Neural cell (in vitro differentiated cells): ENCODE measurements at regions not wholly inside any gene's neighbourhood (a gene's known extent, or its start where the extent isn't known, plus 50 kb on each side); places are given as distances from the start of the nearest gene placed in this dataset.

ENCODE experiments used
- H2AFZ ChIP-seq: fragments of 200-600, 300-800 bp; sonication (generic), shearing (Covaris generic); 2 replicates; pipeline ENCODE4 v1.6.0; 2014; ENCODE audit warnings: low read depth, mild to moderate bottlenecking, antibody characterized with exemption, low read length, moderate library complexity
- H3F3A ChIP-seq: fragments of 200-600 bp; shearing (Covaris generic); 2 replicates; pipeline ENCODE4 v1.6.1; 2016; ENCODE audit warnings: mild to moderate bottlenecking, moderate library complexity, mixed read lengths, antibody characterized with exemption, low read length; ENCODE audit not compliant: insufficient read depth, poor library complexity, severe bottlenecking
- H3K27ac ChIP-seq: fragments of 200-600, 300-800 bp; sonication (generic), shearing (Covaris generic); 2 replicates; pipeline ENCODE4 v1.5.1; 2014; ENCODE audit warnings: mild to moderate bottlenecking, low read length, moderate library complexity
- H3K27me3 ChIP-seq: fragments of 300-800, 200-600 bp; sonication (generic), shearing (Covaris generic); 2 replicates; pipeline ENCODE4 v1.6.0; 2014; ENCODE audit warnings: mild to moderate bottlenecking, low read depth, low read length, moderate library complexity; ENCODE audit not compliant: insufficient read depth
- H3K36me3 ChIP-seq: fragments of 300-800, 200-600 bp; sonication (generic), shearing (Covaris generic); 2 replicates; pipeline ENCODE4 v1.5.1; 2014; ENCODE audit warnings: mild to moderate bottlenecking, antibody characterized with exemption, low read length, moderate library complexity; ENCODE audit not compliant: insufficient read depth
- H3K4me2 ChIP-seq: fragments of 300-800, 200-600 bp; sonication (generic), shearing (Covaris generic); 2 replicates; pipeline ENCODE4 v1.6.0; 2014; ENCODE audit warnings: mild to moderate bottlenecking, low read length
- H3K4me3 ChIP-seq: fragments of 300-800, 200-600 bp; sonication (generic), shearing (Covaris generic); 2 replicates; pipeline ENCODE4 v1.5.1; 2014; ENCODE audit warnings: mild to moderate bottlenecking, low read length, moderate library complexity
- H3K79me2 ChIP-seq: fragments of 200-600 bp; shearing (Covaris generic); replicated peaks from 2 replicates; pipeline ENCODE4 v1.6.0; 2014; ENCODE audit warnings: mild to moderate bottlenecking, low read length, moderate library complexity; ENCODE audit not compliant: insufficient read depth
- H3K9ac ChIP-seq: fragments of 300-800, 200-600 bp; sonication (generic), shearing (Covaris generic); 2 replicates; pipeline ENCODE4 v1.6.1; 2016; ENCODE audit warnings: mild to moderate bottlenecking, low read length, mixed read lengths
- H3K9me2 ChIP-seq: fragments of 200-600 bp; shearing (Covaris generic); 2 replicates; pipeline ENCODE4 v1.6.1; 2016; ENCODE audit warnings: mild to moderate bottlenecking, low read length, mixed read lengths; ENCODE audit not compliant: insufficient read depth
- H3K9me3 ChIP-seq: fragments of 200-600, 300-800 bp; sonication (generic), shearing (Covaris generic); 2 replicates; pipeline ENCODE4 v1.6.1; 2016; ENCODE audit warnings: mild to moderate bottlenecking, mixed run types, low read length, moderate library complexity, mixed read lengths
- H4K20me1 ChIP-seq: fragments of 200-600 bp; shearing (Covaris generic); 2 replicates; pipeline ENCODE4 v1.6.1; 2016; ENCODE audit warnings: mild to moderate bottlenecking, mixed run types; ENCODE audit not compliant: insufficient read depth
- CTCF ChIP-seq: fragments of 450-650 bp; IDR thresholded peaks from 2 replicates; pipeline ENCODE4 v1.5.1; 2014; ENCODE audit warnings: antibody characterized with exemption, mild to moderate bottlenecking, moderate library complexity; ENCODE audit not compliant: poor library complexity, severe bottlenecking
- EP300 ChIP-seq: fragments of 450-650 bp; conservative IDR thresholded peaks from 2 replicates; pipeline ENCODE4 v1.6.1; 2014; ENCODE audit warnings: antibody characterized with exemption, mild to moderate bottlenecking, moderate library complexity; ENCODE audit not compliant: poor library complexity, severe bottlenecking
- EZH2 ChIP-seq: fragments of 200-600, 300-800 bp; shearing (Covaris generic), sonication (generic); IDR thresholded peaks from 2 replicates; pipeline ENCODE4 v1.6.1; 2014; ENCODE audit warnings: antibody characterized with exemption, low read length, borderline replicate concordance, mild to moderate bottlenecking; ENCODE audit not compliant: insufficient read depth, poor library complexity, severe bottlenecking
- MXI1 ChIP-seq: fragments of 450-650 bp; conservative IDR thresholded peaks from 2 replicates; pipeline ENCODE4 v1.6.1; 2014; ENCODE audit warnings: antibody characterized with exemption, mild to moderate bottlenecking; ENCODE audit not compliant: poor library complexity, severe bottlenecking
- POLR2AphosphoS5 ChIP-seq: IDR thresholded peaks from 2 replicates; pipeline ENCODE4 v1.6.1; 2012
- RAD21 ChIP-seq: fragments of 450-650 bp; conservative IDR thresholded peaks from 2 replicates; pipeline ENCODE4 v1.6.1; 2014; ENCODE audit warnings: antibody characterized with exemption, mild to moderate bottlenecking, moderate library complexity
- REST ChIP-seq: IDR thresholded peaks from 2 replicates; pipeline ENCODE4 v1.6.1; 2012; ENCODE audit warnings: borderline replicate concordance
- SMC3 ChIP-seq: fragments of 450-650 bp; conservative IDR thresholded peaks from 2 replicates; pipeline ENCODE4 v1.6.1; 2014; ENCODE audit warnings: antibody characterized with exemption, mild to moderate bottlenecking, moderate library complexity; ENCODE audit not compliant: poor library complexity
- TAF1 ChIP-seq: IDR thresholded peaks from 2 replicates; pipeline ENCODE4 v1.6.1; 2012; ENCODE audit warnings: low read depth

- TF ChIP-seq EP300 (no peak), EZH2 (no peak), POLR2AphosphoS5 (no peak), REST (no peak), CTCF (no peak), TAF1 (no peak), SMC3 (no peak), RAD21 (no peak), MXI1 (no peak)
- H3K36me3 ChIP-seq = no peaks in the 10 kb centered on the region
- H3F3A ChIP-seq = no peaks in the 10 kb centered on the region
- H3K9me2 ChIP-seq = no peaks in the 10 kb centered on the region
- no peaks in the 10 kb centered on the region for H3K9me3 ChIP-seq
- no peaks in the 10 kb centered on the region for H4K20me1 ChIP-seq
- H3K79me2 ChIP-seq = no peaks in the 10 kb centered on the region
- H3K27ac ChIP-seq = no peak overlapping the region
- H3K27me3 ChIP-seq = no peaks in the 10 kb centered on the region
- H3K9ac ChIP-seq = no peak overlapping the region
- no peak overlapping the region for H3K4me3 ChIP-seq
- H2AFZ ChIP-seq = no peak overlapping the region
- no peak overlapping the region for H3K4me2 ChIP-seq
Measured at GRCh38 chr3:56976651-56977560, 83.6 kb upstream of the SPATA12 start.

GRCh38 chr3:56975567-56975966 is 84.9 kb upstream of the SPATA12 start:
- no peaks in the 10 kb centered on the region for H3K9me2 ChIP-seq
- no peak overlapping the region for H3K9ac ChIP-seq
- no peaks in the 10 kb centered on the region for H3K36me3 ChIP-seq
- no peaks in the 10 kb centered on the region for H3F3A ChIP-seq
- H3K4me2 ChIP-seq = no peak overlapping the region
- H3K79me2 ChIP-seq = no peaks in the 10 kb centered on the region
- H3K27ac ChIP-seq = no peak overlapping the region
- no peak overlapping the region for H3K4me3 ChIP-seq
- H4K20me1 ChIP-seq = no peaks in the 10 kb centered on the region
- H2AFZ ChIP-seq = no peak overlapping the region
- TF ChIP-seq MXI1 = no peak
- TF ChIP-seq TAF1 = no peak
- no peak for TF ChIP-seq CTCF
- no peak for TF ChIP-seq REST
- no peak for TF ChIP-seq POLR2AphosphoS5
- no peak for TF ChIP-seq SMC3
- TF ChIP-seq EP300 = no peak
- no peak for TF ChIP-seq EZH2
- no peak for TF ChIP-seq RAD21
- no peaks in the 10 kb centered on the region for H3K27me3 ChIP-seq
- no peaks in the 10 kb centered on the region for H3K9me3 ChIP-seq
